ENCODE measurements at regions not wholly inside any gene's neighbourhood (a gene's known extent, or its start where the extent isn't known, plus 50 kb on each side); places are given as distances from the start of the nearest gene placed in this dataset.
"Not testable (repeated sequence)": the region's sequence is repeated elsewhere in the genome, so short reads cannot be mapped to it uniquely, and the experiment has no call there.

DNA sequence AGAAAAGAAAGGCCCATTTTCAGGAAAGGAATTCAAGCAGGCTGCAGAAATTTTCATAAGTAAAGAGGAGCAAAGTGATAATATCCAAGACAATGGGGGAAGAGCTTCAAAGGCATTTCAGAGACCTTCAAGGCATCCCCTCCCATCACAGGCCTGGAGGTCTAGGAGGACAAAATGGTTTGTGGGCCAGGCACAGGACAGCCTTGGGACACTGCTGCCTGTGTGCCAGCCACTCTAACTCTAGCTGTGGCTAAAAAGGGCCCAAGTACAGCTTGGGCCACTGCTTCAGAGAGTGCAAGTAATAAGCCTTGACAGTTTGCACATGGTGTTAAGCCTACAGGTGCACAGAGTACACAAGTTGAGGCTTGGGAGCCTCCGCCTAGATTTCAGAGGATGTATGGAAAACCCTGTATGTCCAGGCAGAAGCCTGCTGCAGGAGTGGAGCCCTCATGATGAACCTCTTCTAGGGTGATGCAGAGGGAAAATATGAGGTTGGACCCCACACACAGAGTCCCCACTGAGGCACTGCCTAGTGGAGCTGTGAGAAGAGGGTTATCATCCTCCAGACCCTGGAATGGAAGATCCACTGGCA, 51.8 kb upstream of the ZSWIM5 start:
- no peak for DNase-seq (ENCODE audit: low spot score)

DNA sequence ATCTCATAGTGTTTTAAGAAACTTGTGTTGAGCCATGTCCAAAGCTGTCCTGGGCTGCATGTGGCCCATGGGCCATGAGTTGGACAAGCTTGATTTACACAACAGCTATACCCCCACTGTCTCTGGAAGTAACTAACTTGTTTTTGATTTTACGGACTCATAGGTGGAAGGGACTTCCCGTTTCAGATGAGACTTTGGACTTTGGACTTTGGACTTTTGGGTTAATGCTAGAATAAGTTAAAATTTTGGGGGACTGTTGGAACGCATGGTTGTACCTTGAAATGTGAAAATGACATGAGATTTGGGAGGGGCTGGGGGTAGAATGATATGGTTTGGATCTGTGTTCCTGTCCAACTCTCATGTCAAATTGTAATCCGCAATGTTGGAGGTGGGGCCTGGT, 52.6 kb upstream of the ZSWIM5 start:
- no peak for DNase-seq (ENCODE audit: low spot score)

DNA sequence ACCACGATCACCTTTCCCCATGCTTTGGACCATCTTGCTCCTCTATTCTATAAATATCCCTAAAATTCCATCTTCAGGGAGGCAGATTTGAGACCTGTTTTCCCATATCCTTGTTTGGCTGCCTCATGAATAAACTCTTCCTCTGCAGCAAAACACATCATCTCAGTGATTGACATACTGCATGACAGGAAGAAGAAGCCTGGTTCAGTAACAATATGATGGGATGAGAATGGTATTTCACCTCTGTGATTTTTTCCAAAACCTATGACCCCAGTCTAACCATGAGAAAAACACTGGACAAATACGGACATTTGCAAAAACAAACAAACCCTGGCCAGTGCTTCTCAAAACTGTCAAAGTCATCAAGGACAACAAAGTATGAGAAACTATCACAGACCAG, 53.8 kb upstream of the ZSWIM5 start:
- no peak for DNase-seq (ENCODE audit: low spot score)

DNA sequence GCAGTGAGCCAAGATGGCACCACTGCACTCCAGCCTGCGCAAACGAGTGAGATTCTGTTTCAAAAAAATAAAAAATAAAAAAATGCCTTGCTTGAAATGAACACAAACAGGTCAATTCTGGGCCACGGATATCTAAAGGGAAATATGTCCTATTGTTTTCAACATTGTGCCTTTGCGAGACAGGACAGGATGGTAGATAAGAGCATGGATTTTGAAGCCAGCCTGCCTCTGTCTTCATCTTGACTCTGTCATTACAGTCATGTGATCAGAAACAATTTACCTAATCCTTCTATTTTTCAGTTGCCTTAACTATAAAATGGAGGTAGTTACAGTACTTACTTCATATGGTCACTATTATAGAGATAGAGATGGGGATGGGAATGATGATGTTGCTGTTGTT, 56.7 kb upstream of the ZSWIM5 start:
- no peak for DNase-seq (ENCODE audit: low spot score)

DNA sequence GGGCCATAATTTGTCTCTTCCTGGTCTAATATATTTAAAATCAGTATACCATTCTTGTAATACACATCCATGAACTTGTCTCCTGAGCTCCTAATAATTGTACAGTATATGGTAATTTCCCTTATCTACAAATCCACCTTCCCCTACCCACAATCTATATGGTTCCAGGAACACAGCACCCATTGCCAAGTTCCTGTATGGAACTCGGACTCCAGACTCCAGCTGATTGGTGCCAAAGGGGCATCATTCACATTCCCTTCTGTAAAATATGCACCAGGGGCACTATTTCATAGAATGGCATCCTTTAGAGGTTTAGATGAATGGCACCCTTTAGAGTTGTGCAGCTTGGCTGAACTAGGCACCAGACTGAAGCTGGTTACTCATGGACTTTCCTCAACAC, 58.8 kb upstream of the ZSWIM5 start:
- no peak for DNase-seq (ENCODE audit: low spot score)

DNA sequence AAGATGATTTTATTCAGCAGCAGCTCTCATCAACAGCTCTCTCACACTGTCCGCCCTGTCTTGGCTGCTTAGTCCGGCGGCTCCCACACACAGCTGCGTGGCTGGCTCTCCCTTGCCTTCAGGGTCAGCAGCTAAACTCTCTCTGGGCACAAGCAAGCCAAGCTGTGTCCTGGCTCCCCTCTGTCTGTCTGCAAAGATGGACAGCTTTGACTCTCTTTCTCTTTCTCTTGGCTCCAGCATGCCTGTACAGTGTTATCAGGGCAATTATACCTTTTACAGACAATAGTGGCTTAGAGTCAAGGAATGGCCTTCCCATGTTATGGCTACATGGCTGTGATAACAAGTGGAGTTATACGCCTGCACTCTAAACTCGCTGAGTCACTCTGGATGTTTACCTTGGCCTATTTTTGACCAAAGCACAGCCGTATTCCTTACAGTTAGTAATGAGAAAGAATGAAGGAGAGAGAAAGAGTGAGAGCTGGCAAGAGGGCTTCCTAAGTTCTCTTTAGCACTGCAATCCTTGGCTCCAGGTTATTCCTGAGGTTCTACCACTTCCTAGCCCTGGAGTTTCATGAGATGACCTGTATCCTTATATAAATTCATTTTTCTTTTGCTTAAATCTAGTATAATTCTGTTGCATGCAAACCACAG, 59.9 kb upstream of the ZSWIM5 start:
- peak; percentile 59 for DNase-seq (ENCODE audit: low spot score)

DNA sequence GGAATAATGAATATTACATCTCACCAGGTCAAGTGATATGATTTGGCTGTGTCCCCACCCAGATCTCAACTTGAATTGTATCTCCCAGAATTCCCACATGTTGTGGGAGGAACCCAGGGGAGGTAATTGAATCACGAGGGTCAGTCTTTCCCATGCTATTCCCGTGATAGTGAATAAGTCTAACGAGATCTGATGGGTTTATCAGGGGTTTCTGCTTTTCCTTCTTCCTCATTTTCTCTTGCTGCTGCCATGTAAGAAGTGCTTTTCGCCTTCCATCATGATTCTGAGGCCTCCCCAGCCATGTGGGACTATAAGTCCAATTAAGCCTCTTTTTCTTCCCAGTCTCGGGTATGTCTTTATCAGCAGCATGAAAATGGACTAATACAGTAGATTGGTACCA, 58.4 kb upstream of the HPDL start:
- not testable (repeated sequence) for DNase-seq (ENCODE audit: low spot score)

DNA sequence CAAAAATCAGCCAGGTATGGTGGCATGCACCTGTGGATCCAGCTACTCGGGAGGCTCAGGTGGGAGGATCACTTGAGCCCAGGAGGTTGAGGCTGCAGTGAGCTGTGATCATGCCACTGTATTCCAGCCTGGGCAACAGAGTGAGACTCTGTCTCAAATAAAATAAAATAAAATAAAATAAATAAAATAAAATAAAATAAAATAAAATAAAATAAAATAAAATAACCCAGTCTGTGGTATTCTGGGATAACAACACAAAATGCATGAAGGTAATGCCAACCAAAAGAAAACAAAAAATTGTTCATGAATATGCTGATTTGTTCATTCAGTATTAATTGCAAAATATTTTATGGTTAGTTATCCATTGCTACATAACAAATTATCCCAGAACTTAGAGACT, 54.4 kb upstream of the HPDL start:
- not testable (repeated sequence) for DNase-seq (ENCODE audit: low spot score)

DNA sequence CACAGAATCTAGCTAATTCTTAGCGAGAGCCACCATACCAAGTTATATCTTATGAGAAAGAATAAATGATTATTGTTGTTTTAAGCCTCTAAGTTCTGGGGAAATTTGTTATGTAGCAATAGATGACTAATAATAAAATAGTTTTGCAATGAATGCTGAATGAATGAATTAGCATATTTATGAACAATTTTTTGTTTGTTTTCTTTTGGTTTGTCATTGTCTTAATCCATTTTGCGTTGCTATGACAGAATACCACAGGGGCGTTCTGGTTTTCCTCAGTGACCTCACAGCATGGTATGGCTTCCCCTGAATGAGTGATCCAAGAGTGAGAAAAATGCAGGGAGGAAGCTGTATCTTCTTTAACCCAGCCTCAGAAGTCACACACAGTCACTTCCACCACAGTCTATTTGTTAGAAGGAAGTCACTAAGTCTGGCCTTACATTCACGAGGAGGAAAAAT, 53.8 kb upstream of the HPDL start:
- no peak for DNase-seq (ENCODE audit: low spot score)

DNA sequence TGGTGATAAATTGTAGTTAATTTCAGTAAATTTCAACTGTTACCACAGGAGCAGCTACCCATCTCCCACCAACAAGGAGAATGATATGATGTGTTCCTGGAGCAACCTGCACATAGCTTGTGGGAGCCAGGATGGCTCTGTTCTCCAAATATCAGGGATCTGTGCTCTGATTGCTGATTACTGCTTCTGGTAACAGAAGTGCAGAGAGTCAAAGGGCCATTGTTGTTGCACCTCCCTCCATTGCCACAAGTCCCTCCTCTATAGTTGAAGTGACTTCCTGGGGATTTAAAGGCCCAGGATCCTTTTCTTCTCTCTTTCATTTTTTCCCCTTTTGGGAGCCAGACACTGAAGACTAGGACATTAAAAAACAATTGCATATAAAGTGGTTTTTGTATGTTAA, 51.6 kb upstream of the HPDL start:
- DNase-seq (ENCODE audit: low spot score): no peak
